IMR-90 (cell line): ENCODE measurements at regions not wholly inside any gene's neighbourhood (a gene's known extent, or its start where the extent isn't known, plus 50 kb on each side); places are given as distances from the start of the nearest gene placed in this dataset.

Experiments
- BHLHE40 ChIP-seq: fragments of 150-350 bp; IDR thresholded peaks from 2 replicates; pipeline ENCODE4 v1.6.1; 2016; ENCODE audit warnings: mild to moderate bottlenecking, low read depth, low read length
- CEBPB ChIP-seq: IDR thresholded peaks from 2 replicates; pipeline ENCODE4 v1.6.1; 2012; ENCODE audit warnings: low read depth, low read length, improper control_type of control experiment
- CTCF ChIP-seq: conservative IDR thresholded peaks from 2 replicates; pipeline ENCODE4 v1.5.1; 2012; ENCODE audit warnings: mild to moderate bottlenecking, low read depth, low read length, improper control_type of control experiment
- MAFK ChIP-seq: IDR thresholded peaks from 2 replicates; pipeline ENCODE4 v1.6.1; 2012; ENCODE audit warnings: low read depth, low read length, improper control_type of control experiment
- MAZ ChIP-seq: IDR thresholded peaks from 2 replicates; pipeline ENCODE4 v1.6.1; 2012; ENCODE audit warnings: low read depth, mild to moderate bottlenecking, low read length, improper control_type of control experiment, moderate library complexity, borderline replicate concordance
- NFE2L2 ChIP-seq: fragments of 150-350 bp; IDR thresholded peaks from 2 replicates; pipeline ENCODE4 v1.6.1; 2016; ENCODE audit warnings: low read depth, mild to moderate bottlenecking, low read length
- POLR2A ChIP-seq: IDR thresholded peaks from 2 replicates; pipeline ENCODE4 v1.6.1; 2012; ENCODE audit warnings: mild to moderate bottlenecking, low read depth, low read length
- RAD21 ChIP-seq: IDR thresholded peaks from 2 replicates; pipeline ENCODE4 v1.6.1; 2012; ENCODE audit warnings: low read length, improper control_type of control experiment
- RFX5 ChIP-seq: IDR thresholded peaks from 2 replicates; pipeline ENCODE4 v1.8.0; 2012; ENCODE audit warnings: low read depth, mild to moderate bottlenecking, low read length, moderate library complexity
- SMC3 ChIP-seq: fragments of 150-350 bp; IDR thresholded peaks from 2 replicates; pipeline ENCODE4 v1.6.1; 2016; ENCODE audit warnings: low read depth, mild to moderate bottlenecking, antibody characterized with exemption, low read length, moderate library complexity
- USF2 ChIP-seq: fragments of 150-350 bp; IDR thresholded peaks from 2 replicates; pipeline ENCODE4 v1.6.1; 2017; ENCODE audit warnings: mild to moderate bottlenecking, antibody characterized with exemption, low read length, low read depth

- no peak for TF ChIP-seq CTCF
- TF ChIP-seq POLR2A: no peak
- no peak for TF ChIP-seq CEBPB
- TF ChIP-seq SMC3: no peak
- no peak for TF ChIP-seq RFX5
- no peak for TF ChIP-seq BHLHE40
- TF ChIP-seq NFE2L2: no peak
- TF ChIP-seq RAD21: no peak
- no peak for TF ChIP-seq MAFK
- TF ChIP-seq MAZ: no peak
- TF ChIP-seq USF2: no peak
Measured at GRCh38 chr3:78015856-78016255, 976.0 kb downstream of the ROBO2 start.
